ENCODE measurements at regions not wholly inside any gene's neighbourhood (a gene's known extent, or its start where the extent isn't known, plus 50 kb on each side); places are given as distances from the start of the nearest gene placed in this dataset.
"Not testable (repeated sequence)": the region's sequence is repeated elsewhere in the genome, so short reads cannot be mapped to it uniquely, and the experiment has no call there.

DNA sequence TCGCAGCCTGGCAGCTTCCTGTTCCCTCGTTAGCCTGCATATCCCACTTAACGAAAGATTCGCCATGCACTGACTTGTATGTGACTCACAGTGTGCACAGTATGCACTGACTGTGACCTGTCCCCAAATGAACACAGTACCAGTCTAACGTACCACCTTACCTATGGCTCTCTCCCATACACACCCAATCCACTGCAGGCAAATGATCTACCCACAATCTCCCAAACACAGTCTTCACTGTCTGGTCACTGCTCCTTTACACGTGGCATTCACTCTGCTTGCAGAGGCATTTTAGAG is 163.5 kb upstream of the EEA1 start:
- no peak for DNase-seq (ENCODE audit: low read depth, low spot score)
- H3K4me3 ChIP-seq (ENCODE audit: low read length): no peak overlapping the region

DNA sequence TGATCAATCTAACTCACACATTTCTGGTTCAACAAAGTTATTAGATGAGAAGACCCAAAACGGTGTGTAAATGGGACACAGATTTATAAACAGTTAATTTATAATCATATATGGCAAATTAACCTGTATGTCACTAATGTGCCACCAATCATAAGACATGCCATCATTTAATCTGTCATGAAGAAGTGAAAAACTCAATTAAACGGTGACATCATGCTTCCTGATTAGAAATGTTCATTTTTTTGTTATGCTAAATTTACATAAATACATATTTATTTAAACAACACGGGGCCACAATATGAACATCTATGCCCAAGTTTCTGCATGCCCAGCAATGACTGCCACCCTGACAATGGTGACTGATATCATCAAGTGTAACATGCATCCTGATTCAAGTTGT is 164.1 kb upstream of the EEA1 start:
- DNase-seq (ENCODE audit: low read depth, low spot score): no peak

DNA sequence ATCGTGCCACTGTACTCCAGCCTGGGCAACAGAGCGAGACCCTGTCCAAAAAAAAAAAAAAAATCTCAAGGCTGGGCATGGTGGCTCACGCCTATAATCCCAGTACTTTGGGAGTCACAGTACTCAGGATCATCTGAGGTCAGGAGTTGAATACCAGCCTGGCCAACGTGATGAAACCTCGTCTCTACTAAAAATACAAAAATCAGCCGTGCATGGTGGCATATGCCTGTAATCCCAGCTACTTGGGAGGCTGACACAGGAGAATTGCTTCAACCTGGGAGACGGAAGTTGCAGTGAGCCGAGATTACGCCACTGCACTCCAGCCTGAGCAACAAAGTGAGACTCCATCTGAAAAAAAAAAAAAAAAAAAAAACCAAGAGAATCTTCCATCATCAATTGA is 165.1 kb upstream of the EEA1 start:
- DNase-seq (ENCODE audit: low read depth, low spot score); H3K4me3 ChIP-seq (ENCODE audit: low read length): not testable (repeated sequence)

More for the DNA sequence above, 164.1 kb upstream of the EEA1 start:
- H3K4me3 ChIP-seq (ENCODE audit: low read length): no peak overlapping the region

DNA sequence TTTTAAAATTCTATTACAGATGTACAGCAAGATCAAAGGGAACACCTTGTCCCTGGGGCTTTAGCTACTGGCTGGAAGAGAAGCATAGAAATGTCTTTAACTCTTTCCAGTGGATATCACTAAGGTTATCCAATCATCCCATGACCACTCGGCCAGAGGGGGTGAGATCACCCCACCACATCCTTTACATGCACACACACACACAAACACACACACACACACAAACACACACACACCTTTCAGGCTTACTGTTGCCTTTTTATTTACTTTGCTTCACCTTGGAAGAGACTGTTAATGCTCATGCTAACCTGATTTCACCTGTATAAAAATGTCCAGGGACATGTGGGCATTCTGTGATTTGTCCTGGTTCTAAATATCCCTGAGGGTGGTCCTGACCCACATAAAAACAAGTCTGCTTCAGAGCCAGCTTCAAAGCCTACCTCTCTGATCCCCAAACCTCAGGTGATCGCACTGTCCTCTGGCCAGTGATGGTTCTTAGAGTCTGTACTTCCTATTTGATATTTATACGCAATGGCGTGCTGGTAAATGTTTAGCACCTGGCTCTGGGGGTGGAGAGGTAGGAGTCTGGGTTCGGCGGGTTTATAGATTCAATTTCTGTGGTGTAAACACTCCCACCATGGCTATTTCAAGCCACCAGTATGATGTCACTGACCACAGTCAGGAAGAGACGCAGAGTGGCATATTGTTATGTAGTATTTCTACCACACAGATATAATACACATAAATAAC is 166.1 kb upstream of the EEA1 start:
- H3K4me3 ChIP-seq (ENCODE audit: low read length): no peak overlapping the region
- DNase-seq (ENCODE audit: low read depth, low spot score): no peak

DNA sequence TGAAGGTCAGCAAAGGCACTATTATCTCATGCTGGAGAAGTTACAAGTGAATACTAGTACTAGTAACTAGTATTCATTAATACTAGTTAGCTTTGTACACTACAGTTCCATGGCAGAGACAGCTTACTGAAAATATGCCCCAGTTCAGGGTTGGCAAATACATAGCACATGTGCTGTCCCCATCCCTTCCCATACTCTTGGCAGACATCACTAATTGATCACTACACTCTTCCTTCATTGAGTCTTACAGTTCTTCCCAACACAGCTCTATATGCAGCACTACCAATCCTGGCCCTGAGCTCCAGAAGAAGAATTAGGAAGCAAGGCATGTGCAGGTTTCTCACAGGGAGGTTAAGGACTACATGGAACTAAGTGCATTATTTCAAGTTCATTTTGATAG is 168.3 kb upstream of the EEA1 start:
- no peak for DNase-seq (ENCODE audit: low read depth, low spot score)
- no peak overlapping the region for H3K4me3 ChIP-seq (ENCODE audit: low read length)

DNA sequence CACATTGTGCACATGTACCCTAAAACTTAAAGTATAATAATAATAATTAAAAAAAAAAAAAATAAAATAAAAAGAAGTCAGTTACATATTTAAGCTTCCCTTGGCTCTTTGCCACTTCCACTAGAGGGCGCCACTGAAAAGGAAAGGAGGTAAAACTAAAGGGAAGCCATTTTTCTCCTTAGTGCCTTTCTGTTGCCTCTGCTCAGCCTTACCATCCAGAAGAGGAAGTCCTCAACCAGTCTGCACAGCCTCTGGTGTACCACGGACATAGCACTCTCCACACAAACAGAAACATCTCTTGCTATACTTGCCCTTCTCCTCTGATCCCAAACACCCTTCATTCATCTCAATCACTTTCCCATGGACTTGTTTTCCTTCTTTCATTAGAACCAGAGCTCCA is 169.0 kb upstream of the EEA1 start:
- DNase-seq (ENCODE audit: low read depth, low spot score): peak; percentile 74
- no peak overlapping the region for H3K4me3 ChIP-seq (ENCODE audit: low read length)

DNA sequence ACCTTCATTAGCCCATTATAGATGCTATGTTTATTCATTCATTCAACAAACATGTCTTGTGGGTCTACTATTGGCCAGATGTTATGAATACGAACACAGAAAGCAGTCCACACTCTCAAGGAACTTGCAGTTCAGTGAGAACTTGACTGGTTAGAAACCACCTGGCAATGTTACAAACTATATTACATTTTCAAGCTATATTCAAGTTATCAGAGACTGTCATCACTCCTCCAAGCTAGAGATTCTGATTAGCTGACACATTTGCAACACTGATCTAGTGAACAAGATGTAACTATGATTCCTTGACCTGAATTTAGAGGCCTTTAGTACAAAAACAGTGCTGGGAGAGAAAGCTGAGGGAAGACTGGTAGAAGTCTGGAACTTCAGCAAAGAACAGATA is 170.7 kb upstream of the EEA1 start:
- no peak for DNase-seq (ENCODE audit: low read depth, low spot score)
- H3K4me3 ChIP-seq (ENCODE audit: low read length): no peak overlapping the region

DNA sequence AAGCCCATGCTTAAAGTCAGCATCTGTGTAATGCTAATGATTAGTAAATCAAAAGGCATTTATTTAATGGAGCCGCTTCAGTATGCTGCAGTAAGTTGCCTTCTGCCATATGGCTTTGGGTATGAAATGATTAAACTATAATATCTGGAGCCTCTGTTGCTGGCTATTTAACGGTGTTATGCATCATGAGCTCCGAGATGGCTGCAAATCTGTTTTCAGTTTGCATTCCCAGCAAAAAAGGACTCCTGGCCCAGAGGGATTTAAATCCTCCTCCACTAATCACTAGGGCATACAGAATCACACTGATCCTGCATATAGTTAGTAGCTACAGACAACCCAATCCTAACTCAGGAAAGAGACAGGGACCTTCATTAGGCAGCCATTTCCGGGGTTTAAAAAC is 171.5 kb upstream of the EEA1 start:
- H3K4me3 ChIP-seq (ENCODE audit: low read length): no peak overlapping the region
- DNase-seq (ENCODE audit: low read depth, low spot score): no peak

DNA sequence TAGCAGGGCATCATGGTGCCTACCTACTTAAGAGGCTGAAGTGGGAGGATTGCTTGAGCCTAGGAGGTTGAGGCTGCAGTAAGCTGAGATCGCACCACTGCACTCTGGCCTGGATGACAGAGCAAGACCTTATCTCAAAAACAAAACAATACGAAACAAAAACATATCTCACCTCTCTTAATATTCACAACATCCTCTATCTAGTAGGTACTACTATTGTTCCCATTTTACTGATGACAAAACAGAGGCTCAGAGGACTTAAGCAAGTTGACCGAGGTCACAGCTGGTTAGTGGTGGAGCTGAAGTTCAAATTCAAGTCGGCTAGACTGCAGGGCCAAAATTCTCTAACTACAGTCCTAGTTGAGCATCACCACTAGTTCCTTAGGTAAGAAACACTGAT is 172.3 kb upstream of the EEA1 start:
- DNase-seq (ENCODE audit: low read depth, low spot score): no peak
- no peak overlapping the region for H3K4me3 ChIP-seq (ENCODE audit: low read length)

DNA sequence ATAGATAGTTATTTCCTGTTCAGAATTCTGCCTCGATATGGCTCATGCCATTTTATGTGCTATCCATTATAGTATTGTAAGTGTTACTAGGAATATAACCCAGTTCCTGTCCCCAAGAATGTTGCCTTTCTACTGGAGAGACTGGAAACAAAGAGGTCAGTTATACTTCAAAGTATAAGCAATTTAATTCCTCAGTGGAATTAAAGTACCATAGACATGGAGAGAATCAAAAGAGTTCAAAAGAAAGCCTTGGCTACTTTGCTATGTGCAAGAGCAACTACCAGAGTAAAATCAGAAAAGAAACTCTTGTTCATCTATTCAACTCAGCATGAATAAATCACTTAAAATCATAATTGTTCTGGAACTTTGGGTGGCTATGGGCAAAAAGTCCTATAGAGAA is 173.2 kb upstream of the EEA1 start:
- H3K4me3 ChIP-seq (ENCODE audit: low read length): no peak overlapping the region
- DNase-seq (ENCODE audit: low read depth, low spot score): no peak

DNA sequence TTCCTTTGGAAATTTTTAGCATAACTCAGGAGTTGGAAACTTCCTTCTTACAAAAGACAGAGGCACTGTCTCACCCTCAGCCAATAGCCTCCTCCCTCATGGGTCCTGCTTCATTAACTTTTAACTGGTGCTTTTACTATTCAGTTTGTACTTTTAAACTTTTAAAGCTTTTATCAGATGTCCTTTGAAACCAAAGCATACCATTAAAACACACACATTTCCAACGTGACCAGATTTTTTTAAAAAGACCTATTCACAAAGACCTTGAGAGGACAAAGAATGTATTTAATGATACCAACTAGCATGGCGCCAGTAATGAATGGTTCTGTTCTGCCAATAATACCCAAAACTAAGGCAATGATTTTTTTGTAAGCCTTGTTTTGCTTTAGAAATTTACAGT is 173.6 kb upstream of the EEA1 start:
- DNase-seq (ENCODE audit: low read depth, low spot score): no peak

DNA sequence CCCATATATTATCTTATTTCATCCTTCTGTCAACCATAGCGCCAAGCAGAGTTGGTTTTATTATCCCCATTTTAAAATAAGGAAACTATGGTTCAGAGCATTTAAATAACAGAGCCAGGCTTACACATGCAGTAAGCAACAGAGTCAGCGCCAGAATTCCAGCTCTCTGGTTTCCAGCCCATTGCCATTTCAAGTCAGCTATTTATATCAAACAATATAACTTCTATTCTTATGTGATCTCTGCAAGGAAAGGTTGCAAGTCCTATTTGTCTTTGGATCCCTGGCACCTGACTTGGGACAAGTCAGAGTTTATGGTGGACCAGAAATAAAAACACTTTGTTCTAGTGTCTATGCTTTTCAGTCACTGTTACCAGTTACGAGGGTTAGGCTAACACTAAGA is 174.1 kb upstream of the EEA1 start:
- DNase-seq (ENCODE audit: low read depth, low spot score): no peak
- H3K4me3 ChIP-seq (ENCODE audit: low read length): no peak overlapping the region

More for the DNA sequence above, 173.6 kb upstream of the EEA1 start:
- H3K4me3 ChIP-seq (ENCODE audit: low read length): no peak overlapping the region

DNA sequence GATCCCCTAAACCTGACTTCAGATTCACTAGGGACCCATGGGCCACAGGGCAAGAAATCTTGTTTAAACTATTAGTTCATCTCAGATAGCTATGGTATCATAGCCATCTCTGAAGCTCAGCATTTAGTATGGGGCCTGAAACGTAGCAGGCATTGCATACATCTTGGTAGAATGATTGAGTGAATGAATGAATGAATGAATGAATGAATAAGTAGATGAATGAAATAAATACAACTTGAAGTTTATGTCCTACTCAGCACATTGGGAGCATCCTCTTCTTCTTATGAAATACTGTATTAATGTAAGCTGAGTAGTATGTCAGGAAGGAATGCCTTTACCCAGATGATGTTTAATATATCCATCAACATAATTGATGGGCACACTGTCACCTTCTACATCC is 175.4 kb upstream of the EEA1 start:
- no peak for DNase-seq (ENCODE audit: low read depth, low spot score)
- H3K4me3 ChIP-seq (ENCODE audit: low read length): no peak overlapping the region

DNA sequence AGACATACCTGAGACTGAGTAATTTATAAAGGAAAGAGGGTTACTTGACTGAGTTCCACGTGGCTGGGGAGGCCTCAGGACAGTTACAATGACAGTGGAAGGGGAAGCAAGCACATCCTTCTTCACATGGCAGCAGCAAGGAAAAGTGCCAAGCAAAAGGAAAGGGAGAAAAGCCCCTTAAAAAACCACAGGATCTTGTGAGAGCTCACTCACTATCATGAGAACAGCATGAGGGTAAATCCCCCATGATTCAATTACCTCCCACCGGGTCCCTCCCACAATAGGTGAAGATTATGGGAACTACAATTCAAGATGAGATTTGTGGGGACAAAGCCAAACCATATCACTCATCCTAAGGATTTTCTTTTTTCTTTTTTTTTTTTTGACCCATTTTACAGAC is 177.8 kb upstream of the EEA1 start:
- no peak for DNase-seq (ENCODE audit: low read depth, low spot score)
- no peak overlapping the region for H3K4me3 ChIP-seq (ENCODE audit: low read length)

DNA sequence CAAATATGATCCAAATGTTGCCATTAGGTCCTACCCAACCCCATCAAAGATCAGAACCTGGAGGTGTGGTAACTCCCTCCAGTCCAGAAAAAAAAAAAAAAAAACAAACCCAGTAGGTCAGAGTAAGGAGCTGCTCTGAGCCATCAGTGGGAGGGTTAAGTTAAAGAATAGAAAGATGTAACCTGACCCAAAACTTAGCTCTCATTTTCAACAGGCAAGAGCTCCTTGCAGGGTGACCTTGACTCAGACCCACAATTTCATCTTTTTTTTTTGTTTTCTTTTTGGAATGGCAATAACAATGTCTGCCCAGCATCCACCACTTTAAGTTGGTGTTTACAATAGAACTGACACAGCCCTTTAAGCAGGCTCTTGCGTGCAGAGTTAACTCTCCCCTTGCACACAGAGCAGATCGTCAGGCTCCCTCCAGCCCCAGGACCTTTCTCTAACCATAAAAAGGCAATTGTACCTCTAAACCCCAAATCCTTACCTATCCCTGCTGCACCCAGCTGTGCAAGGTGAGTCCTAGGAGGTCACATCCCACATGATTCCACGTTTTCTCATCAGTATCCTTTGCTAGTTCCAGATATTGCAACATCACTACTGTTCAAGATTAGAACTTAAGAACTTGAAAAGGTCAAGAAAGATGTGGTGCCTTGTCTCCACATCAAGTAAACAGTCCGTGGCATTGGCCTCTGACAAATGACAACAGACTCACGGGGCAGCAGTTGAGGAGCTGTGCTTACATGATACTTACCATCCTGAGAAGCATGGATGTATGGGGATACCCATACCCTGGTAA is 178.6 kb upstream of the EEA1 start:
- no peak overlapping the region for H3K4me3 ChIP-seq (ENCODE audit: low read length)
- no peak for DNase-seq (ENCODE audit: low read depth, low spot score)

DNA sequence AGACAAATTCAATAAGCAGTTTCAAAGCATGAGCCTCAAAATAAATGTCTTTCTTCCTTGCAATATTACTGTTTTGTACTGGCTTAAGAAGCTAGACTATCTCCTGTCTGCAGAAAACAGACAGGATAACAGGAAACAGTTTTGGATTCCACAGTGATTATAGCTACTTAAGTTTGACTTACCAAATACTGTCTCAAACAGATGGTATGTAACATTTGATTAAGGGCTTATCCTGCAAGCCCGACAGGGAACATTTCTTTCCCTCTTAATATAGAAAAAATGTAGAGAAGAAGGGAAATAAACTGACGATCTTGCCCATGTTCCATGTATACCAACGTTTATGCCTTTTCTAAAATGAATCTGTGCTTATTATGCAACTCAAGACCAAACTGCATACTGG is 179.9 kb upstream of the EEA1 start:
- H3K4me3 ChIP-seq (ENCODE audit: low read length): no peak overlapping the region
- DNase-seq (ENCODE audit: low read depth, low spot score): no peak

DNA sequence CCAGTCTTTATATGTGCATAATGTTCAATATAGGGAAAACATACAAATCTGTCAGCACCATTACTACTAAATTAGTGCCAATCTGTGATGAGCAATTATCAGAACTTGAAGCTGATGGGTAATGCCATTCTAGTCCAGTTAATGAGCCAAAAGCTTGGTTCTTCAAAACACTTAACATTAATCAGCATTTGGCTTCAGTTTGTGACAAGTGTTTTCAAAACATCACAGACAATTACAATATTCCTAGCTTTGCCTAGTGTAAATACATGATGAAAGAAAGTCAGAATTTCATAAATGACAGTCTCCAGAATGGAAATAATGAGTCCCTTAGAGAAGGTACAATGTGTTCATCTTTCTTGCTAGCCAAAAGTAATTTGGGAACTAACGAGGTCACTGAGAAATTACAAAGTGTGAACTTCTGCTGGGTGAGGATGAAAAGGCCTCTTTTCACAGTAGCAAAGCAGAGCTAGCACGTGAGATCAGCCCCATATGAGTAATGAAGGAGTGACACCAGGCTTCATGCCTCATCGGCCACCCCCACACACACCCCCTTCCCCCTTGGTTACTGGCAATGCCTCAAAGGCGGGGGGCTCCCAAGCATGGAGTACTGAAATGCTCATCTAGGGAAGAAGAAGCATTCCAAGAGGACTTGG is 180.6 kb upstream of the EEA1 start:
- no peak for DNase-seq (ENCODE audit: low read depth, low spot score)
- no peak overlapping the region for H3K4me3 ChIP-seq (ENCODE audit: low read length)

DNA sequence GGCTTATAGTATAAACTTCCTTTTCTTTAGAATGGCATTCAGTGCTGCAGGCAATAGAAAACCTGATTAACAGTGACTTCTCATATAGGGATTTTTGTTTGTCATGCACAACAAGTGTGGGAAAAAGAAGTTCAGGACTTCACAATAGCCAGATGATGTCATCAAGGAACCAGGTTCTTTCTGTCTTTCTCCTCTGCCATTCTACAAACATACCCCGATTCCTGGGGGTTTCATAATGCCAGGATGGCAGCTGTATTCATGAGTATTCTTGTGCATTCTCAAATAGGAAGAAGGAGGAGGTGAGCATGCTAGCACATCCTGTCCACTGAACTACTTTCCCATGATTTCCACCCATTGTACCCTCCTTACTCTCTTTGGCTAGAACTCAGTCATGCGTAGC is 182.7 kb upstream of the EEA1 start:
- DNase-seq (ENCODE audit: low read depth, low spot score): no peak
- no peak overlapping the region for H3K4me3 ChIP-seq (ENCODE audit: low read length)

DNA sequence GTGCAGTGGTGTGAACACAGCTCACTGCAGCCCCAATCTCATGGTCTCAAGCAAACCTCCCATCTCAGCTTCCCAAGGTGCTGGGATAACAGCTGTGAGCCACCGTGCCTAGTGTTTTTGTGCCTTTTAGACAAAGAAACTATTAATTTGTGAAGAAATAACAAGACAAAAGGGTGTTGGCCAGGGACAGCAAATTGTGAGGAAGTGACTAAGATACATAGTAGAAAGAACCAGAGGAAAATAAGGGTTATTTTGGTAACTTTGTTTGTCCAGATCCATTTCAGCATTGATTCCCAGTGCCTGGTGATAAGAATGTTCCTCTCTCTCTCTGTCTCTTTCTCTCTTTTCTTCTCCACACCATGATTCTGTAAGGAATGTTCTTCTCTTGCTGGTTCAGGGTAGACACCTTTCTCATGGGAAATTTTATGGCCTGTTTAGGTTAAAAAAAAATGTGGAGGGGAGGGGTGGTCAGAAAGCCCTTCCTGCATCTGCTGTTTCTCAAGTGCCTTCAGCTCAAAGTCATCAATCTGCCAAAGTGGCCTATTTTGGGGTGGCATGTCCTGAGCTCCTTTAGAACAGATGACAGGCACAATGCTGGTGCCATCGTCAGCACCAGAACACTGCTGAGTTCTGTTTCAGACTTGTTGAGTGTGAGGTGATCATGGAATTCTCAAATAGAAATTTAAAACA is 184.4 kb upstream of the EEA1 start:
- H3K4me3 ChIP-seq (ENCODE audit: low read length): no peak overlapping the region
- no peak for DNase-seq (ENCODE audit: low read depth, low spot score)

DNA sequence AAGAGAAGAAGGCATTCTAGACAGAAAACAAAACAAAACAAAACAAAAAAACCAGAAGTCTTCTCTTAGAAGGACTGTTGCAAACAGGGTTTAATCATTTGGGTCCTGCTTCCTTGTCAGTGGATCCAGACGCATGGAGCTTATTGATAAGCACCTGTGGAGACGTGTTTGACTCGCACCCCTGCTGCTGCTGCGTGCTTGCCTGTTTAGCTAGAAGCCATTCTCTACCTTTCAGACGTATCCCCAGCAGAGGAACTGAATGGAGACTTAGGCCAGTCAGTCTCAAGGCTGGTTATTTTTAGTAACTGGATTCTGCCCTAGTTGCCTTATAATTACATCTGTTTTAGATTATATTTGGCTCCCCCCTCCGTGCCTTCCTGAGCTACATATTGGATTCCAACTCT is 186.1 kb upstream of the EEA1 start:
- H3K4me3 ChIP-seq (ENCODE audit: low read length): no peak overlapping the region
- DNase-seq (ENCODE audit: low read depth, low spot score): no peak
